CD14-positive monocyte (primary cell): ENCODE measurements at regions not wholly inside any gene's neighbourhood (a gene's known extent, or its start where the extent isn't known, plus 50 kb on each side); places are given as distances from the start of the nearest gene placed in this dataset.

ENCODE experiments used
- DNase-seq, 3 donors: peaks; one replicate each; pipeline ENCODE4 v3.0.0-alpha.2; 2011 to 2022
- H2AFZ ChIP-seq: 2 replicates; pipeline ENCODE4 v1.6.0; 2012; ENCODE audit warnings: mild to moderate bottlenecking, low read depth, low read length, inconsistent platforms; ENCODE audit not compliant: insufficient read depth, poor library complexity, severe bottlenecking
- H3K27ac ChIP-seq, 2 donors: 1 replicate in 1 of 2; 2 replicates in 1 of 2; pipeline ENCODE4 v1.5.1; 2012 to 2013; ENCODE audit warnings: low read length in 2 of 2, control low read depth in 1 of 2, inconsistent platforms in 1 of 2, low read depth in 1 of 2, mild to moderate bottlenecking in 1 of 2
- H3K27me3 ChIP-seq, 2 donors: one replicate each; pipeline versions ENCODE4 v1.6.0 to v1.6.1; 2011 to 2013; ENCODE audit warnings: low read length in 2 of 2; ENCODE audit not compliant: control insufficient read depth in 2 of 2, insufficient read depth in 2 of 2
- H3K36me3 ChIP-seq, 2 donors: replicated peaks in 1 of 2; 1 replicate in 1 of 2; 2 replicates in 1 of 2; pipeline versions ENCODE4 v1.5.1 to v1.6.1; 2012 to 2013; ENCODE audit warnings: low read length in 2 of 2, control low read depth in 1 of 2, inconsistent platforms in 1 of 2, mild to moderate bottlenecking in 1 of 2; ENCODE audit not compliant: insufficient read depth in 2 of 2, control insufficient read depth in 1 of 2
- H3K4me1 ChIP-seq, 2 donors: 1 replicate in 1 of 2; 2 replicates in 1 of 2; pipeline versions ENCODE4 v1.5.1 to v1.6.1; 2012 to 2013; ENCODE audit warnings: low read length in 2 of 2, control low read depth in 1 of 2, inconsistent platforms in 1 of 2, mild to moderate bottlenecking in 1 of 2, moderate library complexity in 1 of 2; ENCODE audit not compliant: insufficient read depth in 2 of 2, control insufficient read depth in 1 of 2
- H3K4me2 ChIP-seq: replicated peaks from 2 replicates; pipeline ENCODE3; 2012; ENCODE audit warnings: low read length, moderate library complexity, mild to moderate bottlenecking; ENCODE audit not compliant: poor library complexity, severe bottlenecking; ENCODE audit errors: extremely low read depth
- H3K4me3 ChIP-seq, 3 experiments: fragments of 200-600 bp in 1 of 3; sonication (generic) in 1 of 3; replicated peaks in 1 of 3; 1 replicate in 2 of 3; 2 replicates in 1 of 3; pipeline ENCODE4 v1.5.1; 2011 to 2013; ENCODE audit warnings: low read length in 3 of 3, mild to moderate bottlenecking in 3 of 3, control low read depth in 2 of 3, low read depth in 2 of 3, inconsistent platforms in 1 of 3, moderate library complexity in 1 of 3
- H3K79me2 ChIP-seq: 2 replicates; pipeline ENCODE4 v1.6.0; 2012; ENCODE audit warnings: mild to moderate bottlenecking, control low read depth, inconsistent platforms, low read length, moderate library complexity; ENCODE audit not compliant: insufficient read depth
- H3K9ac ChIP-seq: 2 replicates; pipeline ENCODE4 v1.6.0; 2017; ENCODE audit warnings: low read length, mild to moderate bottlenecking; ENCODE audit not compliant: insufficient read depth, poor library complexity, severe bottlenecking
- H3K9me3 ChIP-seq, 2 donors: replicated peaks in 1 of 2; 1 replicate in 1 of 2; 2 replicates in 1 of 2; pipeline versions ENCODE4 v1.5.1 to v1.6.1; 2012 to 2013; ENCODE audit warnings: low read length in 2 of 2, control low read depth in 1 of 2; ENCODE audit not compliant: control insufficient read depth in 1 of 2, insufficient read depth in 1 of 2
- H4K20me1 ChIP-seq: 2 replicates; pipeline ENCODE4 v1.6.0; 2012; ENCODE audit warnings: mild to moderate bottlenecking, low read length, control low read depth, moderate library complexity; ENCODE audit not compliant: insufficient read depth
- H3K27ac Mint-ChIP-seq, 7 donors: one replicate each; pipeline ENCODE4 v1.8.0; 2020; ENCODE audit warnings: mild to moderate bottlenecking in 7 of 7, mixed read lengths in 7 of 7, moderate library complexity in 6 of 7, inconsistent platforms in 2 of 7
- H3K27me3 Mint-ChIP-seq, 3 donors: one replicate each; pipeline ENCODE4 v1.8.0; 2021 to 2022; ENCODE audit warnings: low read depth in 3 of 3, mild to moderate bottlenecking in 3 of 3, mixed read lengths in 3 of 3, moderate library complexity in 3 of 3, inconsistent platforms in 1 of 3
- H3K36me3 Mint-ChIP-seq, 2 donors: one replicate each; pipeline ENCODE4 v1.8.0; 2020; ENCODE audit warnings: mixed read lengths in 2 of 2, inconsistent platforms in 1 of 2, mild to moderate bottlenecking in 1 of 2
- H3K4me1 Mint-ChIP-seq: one replicate; pipeline ENCODE4 v1.8.0; 2020; ENCODE audit warnings: mild to moderate bottlenecking, mixed read lengths
- H3K4me3 Mint-ChIP-seq, 2 donors: one replicate each; pipeline ENCODE4 v1.8.0; 2020; ENCODE audit warnings: mild to moderate bottlenecking in 2 of 2, mixed read lengths in 2 of 2, moderate library complexity in 1 of 2
- H3K9me3 Mint-ChIP-seq, 7 donors: one replicate each; pipeline ENCODE4 v1.8.0; 2020 to 2022; ENCODE audit warnings: mixed read lengths in 7 of 7, mild to moderate bottlenecking in 6 of 7, moderate library complexity in 6 of 7, inconsistent platforms in 2 of 7
- CTCF ChIP-seq: fragments of 200-600 bp; IDR thresholded peaks from one replicate; pipeline ENCODE4 v1.8.0; 2022; ENCODE audit warnings: antibody characterized with exemption, mild to moderate bottlenecking
- WGBS: methylation state at CpG from one replicate; pipeline ENCODE4 v1.1.5; 2013; ENCODE audit warnings: missing lambda C conversion rate; ENCODE audit not compliant: insufficient coverage; 5-methylcytosine and 5-hydroxymethylcytosine counted together
- intact Hi-C, 2 donors: fragments of 100-400 bp; cut with micrococcal nuclease; formaldehyde crosslinking; loops; one replicate each; pipeline versions ENCODE4 v1.15.0 to v1.15.1; 2023

DNA sequence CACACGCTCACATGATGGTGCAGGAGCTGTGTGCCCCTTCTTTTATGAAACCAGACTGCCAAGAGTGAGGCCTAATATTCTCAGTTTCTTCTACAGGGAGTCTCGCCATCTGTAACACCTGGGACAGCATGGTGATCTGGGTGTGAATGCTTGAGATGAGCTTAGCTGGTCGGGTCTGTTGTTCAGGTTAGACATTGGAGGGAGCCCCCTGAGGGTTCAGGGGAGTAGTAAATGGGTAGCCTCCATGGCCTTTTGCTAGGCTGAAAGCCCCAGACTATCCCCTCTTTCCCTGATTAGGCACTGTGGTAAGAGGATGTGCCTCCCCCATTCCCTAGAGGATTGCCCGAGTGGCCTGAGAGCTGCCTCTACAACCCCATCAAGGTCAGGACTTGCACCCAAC is 1916.1 kb downstream of the PCDH9 start:
- no peaks in the 10 kb centered on the region for H3K4me1 Mint-ChIP-seq
- peaks cover 10 to 33% (median 27%) of the 10 kb centered on the region in 7 donors for H3K9me3 Mint-ChIP-seq
- Histone ChIP-seq H3K27me3 (no peaks in the 10 kb centered on the region), H3K4me2 (no peak overlapping the region), H3K9ac (no peak overlapping the region), H2AFZ (no peak overlapping the region), H3K36me3 (no peaks in the 10 kb centered on the region), H3K79me2 (no peaks in the 10 kb centered on the region), H3K4me1 (no peaks in the 10 kb centered on the region), H4K20me1 (no peaks in the 10 kb centered on the region), H3K27ac (no peak overlapping the region), H3K9me3 (peaks cover 31 to 36% of the 10 kb centered on the region in 2 donors), H3K4me3 (no peak overlapping the region)
- peak overlapping the region in 1 of 7 donors; percentile 68 for H3K27ac Mint-ChIP-seq
- no peaks in the 10 kb centered on the region for H3K36me3 Mint-ChIP-seq
- intact Hi-C loops = no loop called here
- H3K4me3 Mint-ChIP-seq = no peak overlapping the region
- no peaks in the 10 kb centered on the region for H3K27me3 Mint-ChIP-seq
- no peak for TF ChIP-seq CTCF
- 92% methylated on average over 3 of the region's 4 CpGs for WGBS
- no peak for DNase-seq

DNA sequence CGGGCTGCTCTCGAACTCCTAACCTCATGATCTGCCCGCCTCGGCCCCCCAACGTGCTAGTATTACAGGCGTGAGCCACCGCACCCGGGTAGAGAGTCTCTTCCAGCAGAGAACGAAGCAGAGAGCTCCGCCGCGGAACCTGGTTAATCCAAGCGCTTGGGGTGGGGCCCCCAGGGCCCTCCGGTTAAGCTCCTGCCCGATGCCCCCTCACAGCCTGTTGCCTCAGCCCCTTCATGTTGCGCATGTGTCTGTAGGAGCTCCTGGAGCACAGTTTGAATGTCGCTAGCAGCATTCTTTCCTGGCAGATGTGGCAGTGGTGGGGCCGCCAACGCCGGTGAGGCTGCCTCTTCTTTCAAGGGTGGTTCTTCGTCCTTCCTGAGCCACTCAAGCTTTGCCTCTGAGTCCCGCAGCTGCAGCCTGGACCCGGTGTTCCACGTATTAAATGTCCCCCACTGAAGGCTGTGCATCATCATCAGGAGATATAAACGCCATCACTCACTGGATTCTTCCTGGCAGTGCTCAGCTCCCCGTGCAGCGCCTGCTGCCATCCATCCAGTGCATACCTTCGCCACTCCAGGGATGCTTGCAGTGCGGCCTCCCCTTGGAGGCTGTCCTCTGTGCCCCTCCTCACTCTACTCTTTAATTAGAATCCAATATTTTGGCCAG is 1919.3 kb downstream of the PCDH9 start:
- Histone ChIP-seq H3K9me3 (peaks cover 31 to 36% of the 10 kb centered on the region in 2 donors), H3K9ac (no peak overlapping the region), H3K4me2 (no peak overlapping the region), H4K20me1 (no peaks in the 10 kb centered on the region), H3K4me3 (no peak overlapping the region), H3K4me1 (no peaks in the 10 kb centered on the region), H2AFZ (no peak overlapping the region), H3K36me3 (no peaks in the 10 kb centered on the region), H3K27ac (no peak overlapping the region), H3K79me2 (no peaks in the 10 kb centered on the region), H3K27me3 (no peaks in the 10 kb centered on the region)
- peaks cover 10 to 34% (median 23%) of the 10 kb centered on the region in 7 donors for H3K9me3 Mint-ChIP-seq
- no peak for DNase-seq
- no peaks in the 10 kb centered on the region for H3K4me1 Mint-ChIP-seq
- no peaks in the 10 kb centered on the region for H3K27me3 Mint-ChIP-seq
- 92% methylated on average over 29 of the region's 29 CpGs for WGBS
- H3K36me3 Mint-ChIP-seq = no peaks in the 10 kb centered on the region
- H3K27ac Mint-ChIP-seq = no peak overlapping the region
- no peak overlapping the region for H3K4me3 Mint-ChIP-seq
- intact Hi-C loops = no loop called here
- no peak for TF ChIP-seq CTCF
